Mammary epithelial cell (primary cell): ENCODE measurements at regions not wholly inside any gene's neighbourhood (a gene's known extent, or its start where the extent isn't known, plus 50 kb on each side); places are given as distances from the start of the nearest gene placed in this dataset.

Source experiments
- EZH2 ChIP-seq: IDR thresholded peaks from 2 replicates; pipeline ENCODE4 v1.6.1; 2012; ENCODE audit warnings: low read length, inconsistent platforms, borderline replicate concordance
- TF ChIP-seq, protein P1 (sequence below), 2 donors: IDR thresholded peaks in 1 of 2; conservative IDR thresholded peaks in 1 of 2; 2 replicates each; pipeline ENCODE4 v1.5.1; 2011 to 2012; ENCODE audit warnings: inconsistent platforms in 2 of 2, low read length in 2 of 2, mild to moderate bottlenecking in 2 of 2, control low read depth in 1 of 2, low read depth in 1 of 2; ENCODE audit not compliant: insufficient read depth in 1 of 2; ENCODE audit errors: extremely low read depth in 1 of 2

DNA sequence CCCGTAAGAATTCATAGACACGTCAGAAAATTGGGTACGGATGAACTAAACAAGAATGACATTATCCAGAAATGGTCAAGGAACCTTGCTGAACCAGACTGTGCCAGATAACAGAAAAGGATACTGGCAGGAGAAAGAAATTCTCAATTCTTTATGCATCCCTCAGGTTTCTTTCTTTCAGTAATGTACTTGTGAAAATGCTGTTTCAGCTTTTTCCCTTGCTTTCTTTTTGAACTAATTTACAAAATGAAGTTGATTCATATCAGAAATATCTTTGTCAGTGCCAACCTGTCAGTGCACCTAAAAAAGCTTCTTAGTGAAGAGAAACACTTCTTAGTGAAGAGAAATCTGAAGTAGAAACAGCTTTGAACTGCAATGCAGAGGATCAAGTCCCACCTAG is 643.6 kb upstream of the RORB start:
- TF ChIP-seq, protein P1, sequence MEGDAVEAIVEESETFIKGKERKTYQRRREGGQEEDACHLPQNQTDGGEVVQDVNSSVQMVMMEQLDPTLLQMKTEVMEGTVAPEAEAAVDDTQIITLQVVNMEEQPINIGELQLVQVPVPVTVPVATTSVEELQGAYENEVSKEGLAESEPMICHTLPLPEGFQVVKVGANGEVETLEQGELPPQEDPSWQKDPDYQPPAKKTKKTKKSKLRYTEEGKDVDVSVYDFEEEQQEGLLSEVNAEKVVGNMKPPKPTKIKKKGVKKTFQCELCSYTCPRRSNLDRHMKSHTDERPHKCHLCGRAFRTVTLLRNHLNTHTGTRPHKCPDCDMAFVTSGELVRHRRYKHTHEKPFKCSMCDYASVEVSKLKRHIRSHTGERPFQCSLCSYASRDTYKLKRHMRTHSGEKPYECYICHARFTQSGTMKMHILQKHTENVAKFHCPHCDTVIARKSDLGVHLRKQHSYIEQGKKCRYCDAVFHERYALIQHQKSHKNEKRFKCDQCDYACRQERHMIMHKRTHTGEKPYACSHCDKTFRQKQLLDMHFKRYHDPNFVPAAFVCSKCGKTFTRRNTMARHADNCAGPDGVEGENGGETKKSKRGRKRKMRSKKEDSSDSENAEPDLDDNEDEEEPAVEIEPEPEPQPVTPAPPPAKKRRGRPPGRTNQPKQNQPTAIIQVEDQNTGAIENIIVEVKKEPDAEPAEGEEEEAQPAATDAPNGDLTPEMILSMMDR (conservative IDR thresholded peaks at IDR 0.05 in 1 of 2, IDR thresholded peaks at IDR 0.05 in 1 of 2; ENCODE audit: extremely low read depth in 1 of 2, insufficient read depth in 1 of 2, low read depth in 1 of 2, low read length in 2 of 2), result no peak
- TF ChIP-seq EZH2, result no peak
